ENCODE measurements at regions not wholly inside any gene's neighbourhood (a gene's known extent, or its start where the extent isn't known, plus 50 kb on each side); places are given as distances from the start of the nearest gene placed in this dataset.
"Not testable (repeated sequence)": the region's sequence is repeated elsewhere in the genome, so short reads cannot be mapped to it uniquely, and the experiment has no call there.

DNA sequence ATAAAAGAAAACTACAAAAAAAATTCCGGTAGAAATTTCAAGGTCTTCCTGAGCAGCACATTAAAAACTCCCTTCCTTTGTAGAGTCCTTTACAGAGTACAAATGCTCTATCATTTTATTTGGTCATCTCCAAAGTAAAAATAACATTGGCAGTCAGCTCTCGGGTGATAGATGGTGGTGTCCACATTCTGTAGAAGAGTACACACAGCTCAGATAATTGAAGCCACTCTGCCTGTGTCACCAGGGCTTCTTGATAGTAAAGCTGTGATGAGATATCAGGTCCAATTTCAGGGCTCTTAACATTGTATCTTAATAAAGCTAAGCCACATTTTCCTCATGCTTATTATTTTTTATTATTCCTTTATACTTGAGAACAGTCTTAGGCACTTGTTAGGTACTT, 371.6 kb downstream of the TAFA4 start:
- POLR2A ChIA-PET = no interaction called here
- CTCF ChIA-PET = no interaction called here
- TF ChIP-seq, protein P1, sequence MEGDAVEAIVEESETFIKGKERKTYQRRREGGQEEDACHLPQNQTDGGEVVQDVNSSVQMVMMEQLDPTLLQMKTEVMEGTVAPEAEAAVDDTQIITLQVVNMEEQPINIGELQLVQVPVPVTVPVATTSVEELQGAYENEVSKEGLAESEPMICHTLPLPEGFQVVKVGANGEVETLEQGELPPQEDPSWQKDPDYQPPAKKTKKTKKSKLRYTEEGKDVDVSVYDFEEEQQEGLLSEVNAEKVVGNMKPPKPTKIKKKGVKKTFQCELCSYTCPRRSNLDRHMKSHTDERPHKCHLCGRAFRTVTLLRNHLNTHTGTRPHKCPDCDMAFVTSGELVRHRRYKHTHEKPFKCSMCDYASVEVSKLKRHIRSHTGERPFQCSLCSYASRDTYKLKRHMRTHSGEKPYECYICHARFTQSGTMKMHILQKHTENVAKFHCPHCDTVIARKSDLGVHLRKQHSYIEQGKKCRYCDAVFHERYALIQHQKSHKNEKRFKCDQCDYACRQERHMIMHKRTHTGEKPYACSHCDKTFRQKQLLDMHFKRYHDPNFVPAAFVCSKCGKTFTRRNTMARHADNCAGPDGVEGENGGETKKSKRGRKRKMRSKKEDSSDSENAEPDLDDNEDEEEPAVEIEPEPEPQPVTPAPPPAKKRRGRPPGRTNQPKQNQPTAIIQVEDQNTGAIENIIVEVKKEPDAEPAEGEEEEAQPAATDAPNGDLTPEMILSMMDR (IDR thresholded peaks at IDR 0.05; ENCODE audit: insufficient read depth, low read depth, low read length) = no peak
- no peak for DNase-seq (ENCODE audit: low read depth)
- Histone ChIP-seq H3K27me3 (ENCODE audit: control insufficient read depth, insufficient read depth, low read length) (no peaks in the 10 kb centered on the region), H3K4me3 (ENCODE audit: low read depth, low read length) (no peak overlapping the region), H3K36me3 (ENCODE audit: control insufficient read depth, insufficient read depth, low read length) (no peaks in the 10 kb centered on the region)

DNA sequence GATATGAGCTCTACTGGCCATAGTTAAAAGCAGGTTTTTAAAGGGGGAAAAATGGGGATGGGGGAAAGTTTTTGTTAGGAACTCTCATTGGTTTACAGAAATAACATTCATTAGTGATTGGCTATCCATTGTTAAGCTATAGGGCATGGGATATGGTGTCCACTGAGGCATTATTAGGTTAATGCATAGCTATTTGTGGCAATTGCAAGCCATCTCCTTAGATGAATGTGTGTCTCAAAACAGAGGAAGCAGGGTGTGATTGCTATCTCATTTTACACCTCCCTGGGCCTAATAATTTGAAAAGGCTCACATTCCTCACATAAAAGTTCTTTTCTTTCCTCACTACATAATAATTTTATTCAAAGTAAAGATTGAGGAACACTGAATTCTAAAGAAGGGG, 396.6 kb downstream of the TAFA4 start:
- POLR2A ChIA-PET = no interaction called here
- CTCF ChIA-PET = no interaction called here

DNA sequence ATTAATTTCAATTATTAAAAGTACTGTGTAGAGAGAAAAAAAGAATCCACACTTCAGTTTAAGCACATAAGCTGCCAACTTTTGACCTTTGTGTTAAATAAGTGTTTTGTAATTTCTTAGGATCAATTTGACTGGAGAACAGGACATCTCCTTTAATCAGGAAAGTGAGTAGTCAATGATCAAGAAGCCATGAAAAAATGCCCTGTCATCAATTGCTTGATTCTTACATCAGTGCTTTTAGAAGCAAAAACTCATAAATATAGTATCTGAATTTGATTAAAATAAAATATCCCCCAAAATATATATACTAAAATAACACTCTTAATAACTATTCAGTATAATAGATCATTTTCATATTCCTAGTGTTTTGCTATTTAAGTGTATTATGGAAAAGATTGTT, 409.0 kb downstream of the TAFA4 start:
- CTCF ChIA-PET = no interaction called here
- Histone ChIP-seq H3K36me3 (ENCODE audit: control insufficient read depth, insufficient read depth, low read length) (no peaks in the 10 kb centered on the region), H3K4me3 (ENCODE audit: low read depth, low read length) (no peak overlapping the region), H3K27me3 (ENCODE audit: control insufficient read depth, insufficient read depth, low read length) (no peaks in the 10 kb centered on the region)
- POLR2A ChIA-PET = no interaction called here
- no peak for DNase-seq (ENCODE audit: low read depth)
- TF ChIP-seq, protein P1 (IDR thresholded peaks at IDR 0.05; ENCODE audit: insufficient read depth, low read depth, low read length) = no peak

More for the DNA sequence above, 396.6 kb downstream of the TAFA4 start:
- DNase-seq (ENCODE audit: low read depth) = no peak
- Histone ChIP-seq H3K4me3 (ENCODE audit: low read depth, low read length) (no peak overlapping the region), H3K27me3 (ENCODE audit: control insufficient read depth, insufficient read depth, low read length) (no peaks in the 10 kb centered on the region), H3K36me3 (ENCODE audit: control insufficient read depth, insufficient read depth, low read length) (no peaks in the 10 kb centered on the region)
- TF ChIP-seq, protein P1 (IDR thresholded peaks at IDR 0.05; ENCODE audit: insufficient read depth, low read depth, low read length) = no peak

DNA sequence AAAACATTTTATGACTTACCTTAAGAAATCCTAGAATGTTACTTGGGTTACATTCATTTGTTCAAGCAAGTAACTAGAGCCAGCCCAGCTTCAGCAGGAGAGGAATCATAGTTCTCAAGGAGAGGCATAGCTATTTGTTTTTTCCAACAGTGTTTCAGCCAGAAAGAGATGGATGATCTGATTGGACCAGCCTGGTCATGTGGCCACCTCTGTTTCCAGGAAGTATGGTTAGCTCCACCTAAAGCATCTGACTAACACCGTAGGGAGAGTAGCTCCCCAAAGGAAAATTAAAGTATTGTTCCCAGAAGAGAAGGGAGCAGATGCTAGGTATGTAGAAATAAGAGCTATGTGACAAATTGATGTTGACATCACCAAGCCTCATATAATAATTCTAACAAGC, 417.1 kb downstream of the TAFA4 start:
- POLR2A ChIA-PET = no interaction called here

DNA sequence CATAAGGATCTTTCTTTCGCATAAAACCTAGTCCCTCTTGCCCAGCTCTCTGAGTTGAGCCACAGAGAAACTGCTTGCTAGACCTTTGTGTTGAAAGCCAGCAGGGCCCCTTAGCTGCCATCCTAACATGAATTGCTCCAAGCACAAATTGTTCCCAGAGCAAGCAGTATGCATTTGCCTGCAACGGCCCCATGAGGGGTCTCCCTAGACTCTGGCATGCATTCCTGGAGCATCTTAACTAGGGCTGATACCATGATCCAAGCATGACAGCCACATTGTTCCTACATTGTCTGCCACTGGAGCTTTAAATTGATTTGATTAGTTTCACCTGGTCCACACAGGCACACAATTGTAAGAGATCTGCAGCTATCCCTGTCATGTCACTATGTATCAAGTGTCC, 428.1 kb downstream of the TAFA4 start:
- TF ChIP-seq, protein P1 (IDR thresholded peaks at IDR 0.05; ENCODE audit: insufficient read depth, low read depth, low read length) = no peak
- CTCF ChIA-PET = no interaction called here
- Histone ChIP-seq H3K4me3 (ENCODE audit: low read depth, low read length) (no peak overlapping the region), H3K27me3 (ENCODE audit: control insufficient read depth, insufficient read depth, low read length) (no peaks in the 10 kb centered on the region), H3K36me3 (ENCODE audit: control insufficient read depth, insufficient read depth, low read length) (no peaks in the 10 kb centered on the region)
- no peak for DNase-seq (ENCODE audit: low read depth)
- POLR2A ChIA-PET = no interaction called here

More for the DNA sequence above, 417.1 kb downstream of the TAFA4 start:
- CTCF ChIA-PET = no interaction called here
- no peaks in the 10 kb centered on the region for H3K27me3 ChIP-seq (ENCODE audit: control insufficient read depth, insufficient read depth, low read length)
- DNase-seq (ENCODE audit: low read depth) = no peak
- H3K36me3 ChIP-seq (ENCODE audit: control insufficient read depth, insufficient read depth, low read length) = no peaks in the 10 kb centered on the region
- TF ChIP-seq, protein P1 (IDR thresholded peaks at IDR 0.05; ENCODE audit: insufficient read depth, low read depth, low read length) = no peak
- H3K4me3 ChIP-seq (ENCODE audit: low read depth, low read length) = no peak overlapping the region

DNA sequence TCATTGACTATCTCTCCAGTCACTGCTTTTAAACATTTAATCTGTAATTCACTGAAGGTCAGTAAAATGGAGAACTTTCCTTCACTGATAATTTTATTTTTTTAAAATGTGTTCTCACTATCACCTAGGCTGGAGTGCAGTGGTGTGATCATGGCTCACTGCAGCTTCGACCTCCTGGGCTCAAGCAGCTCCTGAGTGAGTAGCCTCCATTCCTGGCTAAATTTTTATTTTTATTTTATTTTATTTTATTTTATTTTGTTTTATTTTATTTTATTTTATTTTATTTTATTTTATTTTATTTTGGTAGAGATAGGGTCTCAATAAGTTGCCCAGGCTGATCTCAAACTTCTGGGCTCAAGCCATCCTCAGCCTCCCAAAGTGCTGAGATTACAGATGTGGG, 446.5 kb downstream of the TAFA4 start:
- H3K4me3 ChIP-seq (ENCODE audit: low read depth, low read length); H3K27me3 ChIP-seq (ENCODE audit: control insufficient read depth, insufficient read depth, low read length); DNase-seq (ENCODE audit: low read depth); CTCF ChIA-PET; H3K36me3 ChIP-seq (ENCODE audit: control insufficient read depth, insufficient read depth, low read length); POLR2A ChIA-PET: not testable (repeated sequence)
